GM19099 (cell line): ENCODE measurements at regions not wholly inside any gene's neighbourhood (a gene's known extent, or its start where the extent isn't known, plus 50 kb on each side); places are given as distances from the start of the nearest gene placed in this dataset.

Source experiments
- POLR2A ChIP-seq: IDR thresholded peaks from 3 replicates; pipeline ENCODE4 v1.6.1; 2011; ENCODE audit warnings: low read depth; ENCODE audit not compliant: insufficient read length; ENCODE audit errors: extremely low read depth

DNA sequence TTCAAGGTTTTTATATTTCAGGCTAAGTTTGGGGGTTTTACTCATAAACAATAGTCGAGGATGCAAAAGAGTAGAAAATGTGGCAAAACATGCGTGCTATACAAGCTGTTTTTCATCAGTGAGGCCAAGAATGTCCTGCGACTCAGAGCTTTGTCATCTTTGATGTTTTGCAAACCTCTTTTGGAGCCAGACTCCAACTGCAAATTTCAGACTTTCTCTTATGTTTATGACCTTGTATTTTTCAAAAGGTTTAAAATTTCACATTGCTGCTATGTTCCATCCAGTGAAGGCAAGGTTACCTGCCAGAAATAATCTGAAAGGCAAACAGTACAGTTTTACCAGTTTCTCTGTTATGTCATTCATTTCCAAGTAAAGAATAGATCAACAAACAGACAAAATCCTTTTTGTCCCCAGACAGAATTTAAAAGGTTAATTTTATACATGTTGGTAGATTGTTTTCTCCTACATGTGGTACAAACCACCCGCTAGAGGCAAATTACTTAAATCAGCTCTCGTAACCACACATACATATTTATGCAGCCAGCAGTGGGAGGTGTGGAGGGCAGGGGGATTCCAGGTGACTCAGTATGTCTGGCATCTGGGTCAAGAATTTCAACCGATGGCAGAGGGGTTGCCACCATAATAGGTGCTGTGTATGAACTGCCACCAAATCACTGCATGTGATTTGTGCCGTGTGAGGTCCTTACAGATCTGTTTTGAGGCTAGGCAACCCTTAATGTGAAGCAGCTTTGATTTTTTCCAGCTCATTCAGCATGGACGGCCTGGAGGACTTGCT, 119.8 kb upstream of the CPM start:
- TF ChIP-seq POLR2A, result no peak

DNA sequence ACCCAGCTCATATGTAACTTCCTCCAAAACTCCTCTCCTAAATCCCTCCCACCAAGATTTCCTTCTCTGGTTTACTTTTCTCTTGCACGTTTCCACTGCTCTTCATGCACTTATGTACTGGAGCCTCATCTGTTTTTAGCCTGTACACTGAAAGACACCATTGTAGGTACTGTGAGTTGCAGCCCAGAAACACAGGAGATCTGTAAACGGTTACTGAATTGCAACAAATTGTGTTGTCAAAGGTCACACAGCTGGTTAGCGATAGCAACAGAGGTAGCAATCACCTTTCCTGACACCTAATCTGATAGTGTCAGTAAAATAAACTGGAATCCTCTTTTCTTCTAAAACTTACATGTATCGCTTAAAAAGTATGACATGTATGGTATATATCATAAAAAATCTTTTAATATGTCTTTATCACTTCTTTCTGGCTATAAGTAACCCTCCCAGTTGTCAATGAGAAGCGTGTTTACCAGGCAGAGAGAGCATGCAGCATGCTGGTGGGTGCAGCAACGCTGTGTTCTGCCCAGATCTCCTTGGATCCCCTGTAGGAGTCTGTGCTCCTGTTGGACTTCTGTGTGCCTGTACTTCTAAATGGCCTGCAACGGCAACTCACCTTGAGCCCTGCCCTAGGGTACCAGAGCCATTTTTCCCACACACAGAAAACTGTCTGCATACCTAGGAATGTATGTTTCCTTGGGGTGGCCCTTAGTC, 121.5 kb upstream of the CPM start:
- TF ChIP-seq POLR2A, result no peak

DNA sequence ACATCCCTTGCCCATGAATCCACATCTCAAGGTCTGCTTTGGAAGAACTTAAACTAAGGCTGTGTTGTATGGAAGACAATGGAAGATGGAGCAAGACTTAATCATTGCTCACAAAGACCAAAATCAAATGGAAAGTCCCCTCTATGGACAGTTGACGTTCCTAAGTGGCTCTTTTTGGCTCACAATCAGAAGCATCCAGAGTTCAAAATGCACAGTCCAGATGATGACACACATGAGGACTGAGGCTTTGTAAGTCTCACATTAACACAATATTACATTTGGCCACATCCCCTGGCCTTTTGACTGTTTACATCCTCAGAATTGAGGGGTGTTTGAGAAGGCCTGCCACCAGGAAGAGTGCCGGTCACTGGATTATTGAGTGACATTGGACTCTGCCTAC, 122.3 kb upstream of the CPM start:
- TF ChIP-seq POLR2A, result no peak

DNA sequence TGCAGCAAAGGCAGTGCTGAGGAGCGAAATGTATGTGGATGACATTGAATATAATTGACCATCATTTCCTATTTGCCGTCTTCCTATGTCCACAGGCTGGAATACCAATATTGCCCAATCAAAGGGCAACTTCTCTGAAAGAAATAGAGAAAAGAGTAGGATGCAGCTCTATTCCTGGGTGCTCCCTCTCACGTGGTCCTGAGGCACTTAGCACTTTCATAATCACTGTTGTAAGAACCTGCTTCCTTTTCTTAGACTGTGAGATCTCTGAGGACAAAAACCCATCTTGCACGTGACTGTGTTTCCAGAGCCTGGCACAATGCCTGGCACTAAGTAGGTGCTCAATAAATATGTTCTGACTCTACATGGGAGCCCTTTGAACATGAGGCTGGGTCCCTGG, 122.7 kb upstream of the CPM start:
- no peak for TF ChIP-seq POLR2A

DNA sequence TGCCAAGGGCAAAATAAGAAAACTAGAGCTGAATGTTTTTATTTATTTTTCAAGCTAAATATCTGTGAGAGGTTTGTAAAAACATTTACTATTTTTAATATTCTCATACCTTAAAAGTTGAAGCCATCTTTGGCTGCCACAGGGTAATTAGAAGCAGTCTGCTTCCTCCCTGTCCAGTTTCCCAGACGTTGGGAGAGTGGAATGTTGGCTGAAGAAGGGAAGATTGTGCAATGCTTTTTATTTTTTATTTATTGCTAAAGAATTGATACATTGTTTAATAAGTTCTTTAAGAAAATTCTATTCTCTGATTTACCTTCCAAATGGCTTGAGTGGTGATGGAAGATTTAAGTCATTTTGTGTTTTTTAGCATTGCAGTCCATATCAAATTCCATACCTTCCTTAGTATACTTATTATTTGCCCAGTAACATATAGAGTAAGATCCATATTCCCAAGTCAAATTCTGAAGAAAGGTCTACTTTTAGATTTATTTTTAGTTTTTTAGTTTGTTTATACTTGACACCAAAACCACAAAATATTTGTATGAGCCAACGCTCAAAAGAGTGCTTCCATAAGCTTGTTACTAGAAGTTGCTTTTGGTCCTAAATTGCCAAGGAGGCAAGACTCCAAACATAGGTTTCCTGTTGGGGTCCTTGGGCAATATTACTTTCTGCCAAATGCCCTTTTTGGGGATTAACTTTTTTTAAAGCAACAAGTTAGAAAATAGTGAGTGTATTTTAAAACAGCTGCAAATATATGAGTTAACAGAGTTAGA, 124.0 kb upstream of the CPM start:
- no peak for TF ChIP-seq POLR2A

DNA sequence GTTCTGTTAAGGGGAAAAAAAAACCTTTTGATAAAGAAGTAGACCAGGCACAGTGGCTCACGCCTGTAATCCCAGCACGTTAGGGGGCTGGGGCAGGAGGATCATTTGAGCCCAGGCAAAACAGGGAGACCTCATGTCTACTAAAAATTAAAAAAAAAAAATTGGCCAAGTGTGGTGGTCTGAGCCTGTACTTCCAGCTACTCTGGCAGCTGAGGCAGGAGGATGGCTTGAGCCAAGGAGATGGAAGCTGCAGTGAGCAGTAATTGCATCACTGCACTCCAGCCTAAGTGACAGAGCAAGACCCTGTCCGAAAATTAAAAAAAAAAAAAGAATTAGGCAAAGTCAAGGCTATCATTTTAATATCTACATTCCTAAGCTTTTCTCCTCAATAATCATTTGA, 124.8 kb upstream of the CPM start:
- no peak for TF ChIP-seq POLR2A

DNA sequence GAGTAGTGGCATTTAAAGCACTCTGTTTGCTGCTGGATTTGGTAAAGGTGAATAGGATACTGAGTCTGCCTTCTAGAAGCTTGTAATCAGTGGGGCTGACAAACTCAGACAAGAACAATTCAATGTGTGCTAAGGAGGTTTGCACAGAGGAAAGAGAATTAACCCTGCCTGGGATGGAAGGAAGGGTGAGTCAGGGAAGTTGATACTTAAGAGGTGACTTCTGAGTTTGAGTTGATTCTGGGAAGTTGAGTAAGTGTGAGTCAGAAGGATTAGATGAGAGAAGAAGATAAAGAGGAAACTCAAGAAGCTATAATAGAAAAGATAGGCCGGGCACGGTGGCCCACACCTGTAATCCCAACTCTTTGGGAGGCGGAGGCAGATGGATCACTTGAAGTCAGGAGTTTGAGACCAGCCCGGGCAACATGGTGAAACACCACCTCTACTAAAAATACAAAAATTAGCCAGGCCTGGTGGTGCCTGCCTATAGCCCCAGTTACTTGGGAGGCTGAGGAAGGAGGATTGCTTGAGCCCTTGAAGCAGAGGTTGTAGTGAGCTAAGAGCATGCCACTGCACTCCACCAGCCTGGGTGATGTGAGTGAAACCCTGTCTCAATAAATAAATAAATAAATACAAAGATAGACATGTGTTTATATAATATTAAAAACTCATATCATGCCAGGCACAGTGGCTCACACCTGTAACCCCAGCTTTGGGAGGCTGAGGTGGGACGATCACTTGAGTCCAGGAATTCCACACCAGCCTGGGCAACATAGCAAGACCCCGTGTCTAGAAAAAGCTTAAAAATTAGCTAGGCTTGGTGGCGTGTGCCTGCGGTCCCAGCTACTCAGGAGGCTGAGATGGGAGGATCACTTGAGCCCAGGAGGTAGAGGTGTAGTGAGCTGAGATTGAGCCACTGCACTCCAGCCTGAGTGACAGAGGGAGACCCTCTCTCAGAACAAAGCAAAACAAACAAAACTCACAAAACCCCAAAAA, 126.8 kb upstream of the CPM start:
- TF ChIP-seq POLR2A, result no peak

DNA sequence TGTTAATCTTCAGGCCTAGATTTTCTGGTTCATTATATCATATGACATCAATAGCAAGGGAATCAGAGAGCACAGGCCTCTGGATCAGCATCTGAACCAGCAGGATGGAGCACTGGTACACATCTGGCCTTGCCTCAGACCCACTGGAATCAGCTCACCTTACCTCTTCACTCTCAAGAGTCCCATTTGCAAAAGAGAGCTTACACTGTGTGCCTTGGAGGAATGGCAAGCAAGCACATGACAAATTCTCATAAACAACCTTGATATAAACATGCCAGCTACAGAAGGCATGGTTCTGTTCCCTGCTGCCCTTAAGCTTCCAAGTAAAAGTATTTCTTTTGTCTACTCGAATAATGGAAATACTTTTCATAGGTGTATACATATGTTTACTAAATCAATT, 128.6 kb upstream of the CPM start:
- no peak for TF ChIP-seq POLR2A

DNA sequence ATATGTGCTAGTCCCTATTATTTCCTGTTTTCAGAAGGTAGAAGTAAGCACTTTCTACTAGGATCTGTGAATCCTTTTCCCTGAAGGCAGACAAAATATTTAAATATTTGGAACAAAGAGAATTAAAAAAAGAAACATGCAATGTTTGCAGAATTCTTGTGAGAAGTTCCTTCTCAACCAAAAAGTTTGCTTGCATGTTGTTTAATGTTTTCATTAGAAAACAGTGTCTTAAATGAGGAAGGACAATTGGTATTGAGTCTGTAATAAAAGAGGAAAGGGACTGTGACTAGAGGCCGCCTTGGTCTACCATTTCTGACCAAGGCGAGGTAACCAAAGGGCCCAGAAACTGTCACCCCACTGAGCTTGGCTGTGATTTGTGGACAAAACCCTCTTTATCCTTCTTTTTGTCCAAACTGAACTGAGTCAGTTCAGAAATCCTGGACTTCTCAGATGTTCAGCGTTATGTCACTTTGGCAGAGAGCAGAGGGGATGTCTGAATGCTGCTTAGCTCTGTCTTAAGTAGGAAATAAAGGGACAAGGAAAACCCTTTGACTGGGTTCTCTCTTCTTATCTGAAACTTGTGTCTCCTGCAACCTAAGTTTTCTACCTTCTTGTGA, 129.8 kb upstream of the CPM start:
- no peak for TF ChIP-seq POLR2A

DNA sequence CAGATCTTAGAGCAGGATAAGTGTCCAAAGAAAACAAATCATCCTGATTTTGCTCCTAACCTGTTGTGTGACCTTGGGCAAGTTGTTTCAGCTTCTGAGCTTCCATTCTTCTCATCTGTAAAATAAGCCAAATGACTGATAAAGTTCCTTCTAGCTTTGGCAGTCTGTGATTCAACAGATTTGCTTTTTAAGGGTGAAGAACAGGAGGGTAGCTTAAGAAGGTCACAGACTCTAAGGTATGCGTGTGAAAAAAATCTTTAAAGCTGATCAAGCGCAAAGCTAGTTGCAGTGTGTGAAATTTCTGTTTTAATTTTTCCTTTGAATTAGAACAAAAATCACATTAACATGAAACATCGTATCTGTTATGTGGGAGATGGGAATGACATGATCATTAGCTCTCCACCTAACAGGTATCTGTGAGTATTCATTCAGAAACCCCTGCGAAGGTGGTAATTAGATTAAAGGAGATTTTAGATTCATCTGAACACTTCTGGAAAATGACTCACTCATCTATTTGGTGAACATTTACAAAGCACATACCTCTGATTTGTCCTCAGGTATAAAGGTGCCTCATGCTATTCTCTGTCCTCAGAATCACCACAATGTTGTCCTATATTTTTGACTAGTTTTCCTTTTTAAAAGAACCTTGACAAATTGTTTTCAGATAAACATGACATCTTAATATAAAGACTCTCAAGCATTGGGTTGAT, 131.9 kb upstream of the CPM start:
- TF ChIP-seq POLR2A, result no peak

DNA sequence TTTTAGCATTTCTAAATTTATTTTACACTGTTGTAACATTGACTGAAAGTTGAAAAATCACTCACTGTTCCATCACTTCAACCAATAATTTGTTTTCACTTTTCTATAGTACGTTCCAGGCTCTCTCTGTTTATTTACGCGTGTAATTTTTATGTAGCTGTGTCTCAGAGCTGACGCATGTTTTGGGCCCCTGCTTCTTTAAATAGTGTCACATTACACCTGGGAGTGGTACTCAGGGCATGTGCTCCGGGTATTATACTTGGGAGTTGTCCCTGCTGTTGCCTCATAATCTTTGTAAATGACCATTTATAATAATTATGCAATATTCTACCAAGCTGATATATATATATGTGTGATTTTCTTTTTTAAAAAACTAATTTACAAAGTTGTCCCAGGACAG, 132.8 kb upstream of the CPM start:
- TF ChIP-seq POLR2A, result no peak

DNA sequence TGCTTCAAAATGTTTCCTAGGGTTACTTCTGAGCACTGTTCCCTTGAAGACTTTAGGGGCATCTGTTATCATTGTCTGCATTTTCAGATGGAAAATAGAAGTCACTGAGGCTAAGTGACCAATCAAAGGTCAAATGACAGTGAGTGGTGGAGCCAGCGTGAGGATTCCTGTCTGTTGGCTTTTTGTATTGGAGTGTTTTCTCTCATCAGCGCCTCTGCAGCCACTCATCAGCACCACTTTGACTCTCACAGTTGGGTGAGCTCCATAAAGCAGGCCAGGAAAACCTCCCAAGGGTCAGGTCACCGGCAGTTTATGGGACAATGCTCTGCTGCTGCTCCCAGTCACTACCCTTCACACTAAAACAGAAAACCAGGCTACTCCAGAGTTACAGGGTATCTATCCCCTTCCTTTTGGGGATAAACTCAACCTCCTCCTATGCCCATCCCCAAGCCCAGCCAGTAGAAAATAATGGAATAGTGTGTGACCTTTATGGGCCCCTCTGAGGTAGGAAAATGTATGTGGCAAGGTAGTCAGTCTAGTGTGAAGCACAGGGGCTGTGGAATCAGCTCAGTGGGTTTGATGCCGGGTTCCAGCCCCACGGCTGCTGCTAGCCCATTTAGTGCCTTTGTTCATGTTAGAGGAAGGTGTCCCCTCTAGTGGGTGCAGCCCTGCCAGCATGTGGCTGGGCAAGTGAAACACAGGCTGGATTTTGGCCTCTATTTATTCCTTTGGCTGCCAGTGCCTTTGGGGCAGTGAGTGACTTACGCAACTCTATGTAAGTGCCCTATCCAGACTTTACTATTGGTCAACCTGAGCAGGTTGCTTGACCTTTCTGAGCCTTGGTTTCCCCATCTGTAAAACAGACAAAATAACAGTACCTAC, 133.8 kb upstream of the CPM start:
- TF ChIP-seq POLR2A, result no peak

DNA sequence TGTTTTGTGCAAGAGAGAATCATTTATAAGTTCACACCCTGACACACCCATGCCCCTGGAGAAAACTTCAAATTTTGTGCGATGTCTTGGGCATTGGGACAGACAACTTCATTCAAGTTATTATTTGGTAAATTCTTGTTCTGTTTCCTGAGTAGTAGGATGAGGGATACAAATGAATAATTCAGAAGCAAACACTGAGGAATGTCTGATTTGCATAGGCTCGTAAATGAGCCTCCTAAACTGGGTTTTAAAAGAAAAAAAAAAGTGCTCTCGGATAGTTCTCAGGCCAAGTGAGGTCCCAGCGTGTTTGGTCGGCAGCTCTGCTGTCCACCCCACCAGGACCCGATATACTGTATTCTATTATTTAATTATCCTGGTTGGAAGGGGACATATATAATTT, 134.7 kb upstream of the CPM start:
- no peak for TF ChIP-seq POLR2A
